SK-MEL-5 (cell line): ENCODE measurements at regions not wholly inside any gene's neighbourhood (a gene's known extent, or its start where the extent isn't known, plus 50 kb on each side); places are given as distances from the start of the nearest gene placed in this dataset.

Source experiments
- DNase-seq: peaks from one replicate; pipeline ENCODE4 v3.0.0-alpha.2; 2016; ENCODE audit warnings: low read depth, low spot score
- in situ Hi-C: cut with HindIII; loops from 2 replicates; pipeline ENCODE4 v1.10.0; 2016; ENCODE audit warnings: low sequenced_read_pairs, high pct_unique_total_duplicates, low pct_unique_long_range_greater_than_20kb
- small RNA-seq, 2 experiments: library from RNA; depleted of rRNA; stranded (forward); fragments of <200 nt; gene quantifications; one replicate each; pipeline ENCODE3, GENCODE V24; 2014

GRCh38 chr9:1952001-1952400 lies 63.1 kb upstream of the SMARCA2 start:
- in situ Hi-C loops, result no loop called here
- DNase-seq, result no peak

GRCh38 chr9:1954238-1954637 lies 60.9 kb upstream of the SMARCA2 start:
- in situ Hi-C loops, result no loop called here
- DNase-seq, result no peak

- in situ Hi-C loops, result no loop called here
Measured at GRCh38 chr9:1956958-1957357, 58.2 kb upstream of the SMARCA2 start.

GRCh38 chr9:1957856-1958255 lies 57.3 kb upstream of the SMARCA2 start:
- in situ Hi-C loops, result no loop called here
- DNase-seq, result no peak

More at GRCh38 chr9:1956958-1957357, 58.2 kb upstream of the SMARCA2 start:
- DNase-seq, result no peak

GRCh38 chr9:1959371-1959770 lies 55.8 kb upstream of the SMARCA2 start:
- DNase-seq, result no peak
- in situ Hi-C loops, result no loop called here

- in situ Hi-C loops, result no loop called here
- DNase-seq, result no peak
Measured at GRCh38 chr9:1960342-1961042, 54.7 kb upstream of the SMARCA2 start.

GRCh38 chr9:1962122-1962521 lies 53.0 kb upstream of the SMARCA2 start:
- in situ Hi-C loops, result no loop called here

GRCh38 chr9:1962588-1963106 lies 52.5 kb upstream of the SMARCA2 start:
- no peak for DNase-seq
- in situ Hi-C loops, result no loop called here

More at GRCh38 chr9:1962122-1962521, 53.0 kb upstream of the SMARCA2 start:
- DNase-seq, result no peak

- in situ Hi-C loops, result no loop called here
Measured at GRCh38 chr9:1964093-1964492, 51.1 kb upstream of the SMARCA2 start.

More at GRCh38 chr9:1964093-1964492, 51.1 kb upstream of the SMARCA2 start:
- DNase-seq, result no peak

Small RNAs in the stretch of these regions (small RNA-seq; reads per million reads assigned to genes)
- gene RNA5SP279, result 0 reads per million in 2 experiments
